AG09319 (cell line): ENCODE measurements at regions not wholly inside any gene's neighbourhood (a gene's known extent, or its start where the extent isn't known, plus 50 kb on each side); places are given as distances from the start of the nearest gene placed in this dataset.
"Not testable (repeated sequence)": the region's sequence is repeated elsewhere in the genome, so short reads cannot be mapped to it uniquely, and the experiment has no call there.

Experiments used
- DNase-seq: peaks from one replicate; pipeline ENCODE4 v3.0.0-alpha.2; 2010; ENCODE audit warnings: low read depth; ENCODE audit errors: extremely low read depth
- TF ChIP-seq, protein P1 (sequence below): IDR thresholded peaks from 2 replicates; pipeline ENCODE4 v1.5.1; 2011; ENCODE audit warnings: low read depth, mild to moderate bottlenecking, inconsistent platforms, low read length, moderate library complexity

DNA sequence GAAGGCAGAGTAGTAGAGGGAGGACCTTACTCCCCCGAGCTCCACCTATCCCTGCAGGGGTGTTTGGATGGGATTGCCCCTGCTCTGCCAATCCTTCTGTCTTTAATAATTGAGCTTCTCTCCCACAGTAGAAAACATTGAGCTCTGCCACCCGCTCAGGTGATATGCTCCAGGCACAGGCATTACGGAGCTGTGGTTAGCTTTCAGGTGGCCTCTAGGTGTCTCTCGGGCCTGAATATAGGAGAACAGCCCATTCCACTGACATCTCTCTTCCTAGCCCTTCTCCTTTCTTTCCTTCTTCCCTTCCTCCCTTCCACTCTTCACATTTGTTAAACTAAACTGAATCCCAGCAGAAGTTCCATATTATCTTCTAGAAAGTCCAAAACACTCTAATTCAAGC lies 203.4 kb downstream of the SYK start:
- no peak for DNase-seq
- TF ChIP-seq, protein P1, sequence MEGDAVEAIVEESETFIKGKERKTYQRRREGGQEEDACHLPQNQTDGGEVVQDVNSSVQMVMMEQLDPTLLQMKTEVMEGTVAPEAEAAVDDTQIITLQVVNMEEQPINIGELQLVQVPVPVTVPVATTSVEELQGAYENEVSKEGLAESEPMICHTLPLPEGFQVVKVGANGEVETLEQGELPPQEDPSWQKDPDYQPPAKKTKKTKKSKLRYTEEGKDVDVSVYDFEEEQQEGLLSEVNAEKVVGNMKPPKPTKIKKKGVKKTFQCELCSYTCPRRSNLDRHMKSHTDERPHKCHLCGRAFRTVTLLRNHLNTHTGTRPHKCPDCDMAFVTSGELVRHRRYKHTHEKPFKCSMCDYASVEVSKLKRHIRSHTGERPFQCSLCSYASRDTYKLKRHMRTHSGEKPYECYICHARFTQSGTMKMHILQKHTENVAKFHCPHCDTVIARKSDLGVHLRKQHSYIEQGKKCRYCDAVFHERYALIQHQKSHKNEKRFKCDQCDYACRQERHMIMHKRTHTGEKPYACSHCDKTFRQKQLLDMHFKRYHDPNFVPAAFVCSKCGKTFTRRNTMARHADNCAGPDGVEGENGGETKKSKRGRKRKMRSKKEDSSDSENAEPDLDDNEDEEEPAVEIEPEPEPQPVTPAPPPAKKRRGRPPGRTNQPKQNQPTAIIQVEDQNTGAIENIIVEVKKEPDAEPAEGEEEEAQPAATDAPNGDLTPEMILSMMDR: no peak

DNA sequence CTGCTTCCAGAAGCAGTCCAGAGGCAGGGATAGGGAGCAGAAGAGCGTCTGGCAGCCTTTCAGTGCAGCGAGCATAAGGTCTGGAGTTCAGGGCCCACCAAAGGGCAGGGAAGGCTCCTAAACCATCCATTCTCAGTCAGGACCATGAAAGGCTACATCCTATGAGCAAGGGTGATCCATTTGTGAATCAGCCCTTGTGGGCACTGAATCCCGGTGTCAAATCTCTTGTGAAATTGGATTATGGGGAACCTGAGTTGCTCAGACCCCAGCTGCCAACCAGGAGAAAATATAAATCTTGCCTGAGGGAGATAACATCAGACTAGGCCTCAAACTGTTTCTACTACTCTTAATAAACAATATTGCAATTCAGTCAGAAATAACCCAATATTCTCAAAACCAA lies 204.4 kb downstream of the SYK start:
- DNase-seq: no peak
- TF ChIP-seq, protein P1: no peak

- TF ChIP-seq, protein P1: no peak
- no peak for DNase-seq
Observed at GRCh38 chr9:91008568-91008967, 206.9 kb downstream of the SYK start.

DNA sequence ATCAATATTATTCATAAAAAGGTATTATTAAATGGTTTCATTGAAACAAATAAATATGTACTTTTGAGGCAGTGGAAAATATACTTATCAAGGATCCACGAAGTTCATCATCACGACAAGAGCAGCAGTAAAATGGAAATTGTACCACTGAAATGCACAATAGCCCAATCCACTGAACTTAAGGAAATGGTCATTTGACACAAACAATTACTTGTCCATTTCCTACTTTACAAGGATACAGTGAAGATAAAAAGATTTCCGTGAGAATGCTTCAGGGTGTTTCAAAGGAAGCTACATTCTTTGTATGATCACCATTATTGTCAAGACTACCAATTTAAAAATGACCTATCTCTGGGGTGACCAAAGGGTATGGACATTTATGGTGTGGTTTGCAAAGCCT lies 210.3 kb downstream of the SYK start:
- TF ChIP-seq, protein P1: no peak
- no peak for DNase-seq

- TF ChIP-seq, protein P1: no peak
- DNase-seq: no peak
Observed at GRCh38 chr9:91012933-91013841, 211.6 kb downstream of the SYK start.

DNA sequence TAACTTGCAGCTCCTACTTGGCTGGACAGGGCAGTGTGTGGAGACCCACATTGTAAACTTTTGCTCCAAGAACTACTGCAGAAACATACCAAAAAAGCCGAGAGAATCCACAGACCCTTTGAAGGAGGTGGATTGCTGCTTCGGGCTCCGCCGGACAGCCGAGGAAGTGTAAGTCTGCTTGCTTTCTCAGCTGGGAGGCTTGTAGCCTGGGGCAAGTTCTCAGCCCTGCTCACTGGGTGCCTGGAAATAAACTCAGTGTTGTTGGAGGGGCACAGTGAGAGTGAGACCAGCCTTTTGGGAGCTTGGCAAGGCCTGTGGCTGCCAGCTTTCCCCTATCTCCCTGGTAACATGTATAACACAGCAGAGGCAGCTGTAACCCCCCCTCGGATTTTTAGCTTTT lies 215.6 kb downstream of the SYK start:
- DNase-seq: no peak
- TF ChIP-seq, protein P1: no peak

GRCh38 chr9:91019871-91020270 lies 218.3 kb downstream of the SYK start:
- DNase-seq: not testable (repeated sequence)

- not testable (repeated sequence) for DNase-seq
Observed at GRCh38 chr9:91021656-91022055, 220.0 kb downstream of the SYK start.
